HG03175 (cell line): ENCODE measurements at regions not wholly inside any gene's neighbourhood (a gene's known extent, or its start where the extent isn't known, plus 50 kb on each side); places are given as distances from the start of the nearest gene placed in this dataset.
"Not testable (repeated sequence)": the region's sequence is repeated elsewhere in the genome, so short reads cannot be mapped to it uniquely, and the experiment has no call there.

ENCODE experiments used
- ATAC-seq: cut with Tn5 transposase; IDR thresholded peaks from one replicate; pipeline ENCODE4 v1.9.1; 2021; ENCODE audit warnings: mild to moderate bottlenecking, moderate library complexity; ENCODE audit not compliant: unreplicated experiment

- no peak for ATAC-seq
These were observed 343.7 kb downstream of the SPRY2 start for GRCh38 chr13:79997244-79997643.

- no peak for ATAC-seq
These were observed 345.6 kb downstream of the SPRY2 start for GRCh38 chr13:79995334-79995733.

- ATAC-seq: no peak
These were observed 348.8 kb downstream of the SPRY2 start for GRCh38 chr13:79992111-79992510.

- no peak for ATAC-seq
These were observed 350.9 kb downstream of the SPRY2 start for GRCh38 chr13:79990048-79990447.

GRCh38 chr13:79989217-79989661, 351.7 kb downstream of the SPRY2 start:
- no peak for ATAC-seq

- ATAC-seq: no peak
These were observed 352.4 kb downstream of the SPRY2 start for GRCh38 chr13:79988573-79988972.

- ATAC-seq: no peak
These were observed 353.2 kb downstream of the SPRY2 start for GRCh38 chr13:79987761-79988160.

- ATAC-seq: no peak
These were observed 353.6 kb downstream of the SPRY2 start for GRCh38 chr13:79987323-79987722.

GRCh38 chr13:79986890-79987289, 354.0 kb downstream of the SPRY2 start:
- no peak for ATAC-seq

- ATAC-seq: not testable (repeated sequence)
These were observed 365.8 kb downstream of the SPRY2 start for GRCh38 chr13:79974935-79975650.

- ATAC-seq: peak; percentile 86
These were observed 367.4 kb downstream of the SPRY2 start for GRCh38 chr13:79973533-79973963.

GRCh38 chr13:79972066-79972569, 368.8 kb downstream of the SPRY2 start:
- no peak for ATAC-seq

GRCh38 chr13:79966493-79966895, 374.4 kb downstream of the SPRY2 start:
- no peak for ATAC-seq

- no peak for ATAC-seq
These were observed 374.9 kb downstream of the SPRY2 start for GRCh38 chr13:79966059-79966458.

- no peak for ATAC-seq
These were observed 394.4 kb downstream of the SPRY2 start for GRCh38 chr13:79946556-79946955.

GRCh38 chr13:79943346-79944023, 397.4 kb downstream of the SPRY2 start:
- ATAC-seq: no peak

- ATAC-seq: no peak
These were observed 399.2 kb downstream of the SPRY2 start for GRCh38 chr13:79941752-79942151.

- no peak for ATAC-seq
These were observed 401.2 kb downstream of the SPRY2 start for GRCh38 chr13:79939689-79940088.

GRCh38 chr13:79937771-79938216, 403.1 kb downstream of the SPRY2 start:
- ATAC-seq: no peak

GRCh38 chr13:79937311-79937710, 403.6 kb downstream of the SPRY2 start:
- ATAC-seq: no peak

GRCh38 chr13:79936368-79937136, 404.4 kb downstream of the SPRY2 start:
- no peak for ATAC-seq
